OCI-LY3 (cell line): ENCODE measurements at regions not wholly inside any gene's neighbourhood (a gene's known extent, or its start where the extent isn't known, plus 50 kb on each side); places are given as distances from the start of the nearest gene placed in this dataset.

Experiments
- H2AFZ ChIP-seq: fragments of 200-600, 300-600 bp; shearing (Covaris generic); 2 replicates; pipeline ENCODE4 v1.6.0; 2014; ENCODE audit warnings: antibody characterized with exemption, low read depth, low read length
- H3K27ac ChIP-seq: fragments of 200-600, 300-600 bp; sonication (generic); 2 replicates; pipeline ENCODE4 v1.5.1; 2014; ENCODE audit warnings: mild to moderate bottlenecking, low read length, moderate library complexity, mixed read lengths
- H3K27me3 ChIP-seq: fragments of 200-600, 300-600 bp; sonication (generic); 2 replicates; pipeline ENCODE4 v1.6.1; 2014; ENCODE audit warnings: low read depth, low read length, mixed read lengths
- H3K36me3 ChIP-seq: fragments of 200-600, 300-600 bp; sonication (generic); replicated peaks from 2 replicates; pipeline ENCODE3; 2014; ENCODE audit warnings: low read depth, low read length, mixed read lengths
- H3K4me1 ChIP-seq: fragments of 300-600, 200-600 bp; sonication (generic); 2 replicates; pipeline ENCODE4 v1.6.1; 2014; ENCODE audit warnings: low read length, mixed read lengths
- H3K4me2 ChIP-seq: fragments of 200-600, 300-600 bp; sonication (generic); 2 replicates; pipeline ENCODE4 v1.6.1; 2014; ENCODE audit warnings: low read length, mixed read lengths
- H3K4me3 ChIP-seq: fragments of 300-600, 200-600 bp; sonication (generic); 2 replicates; pipeline ENCODE4 v1.5.1; 2014; ENCODE audit warnings: antibody characterized with exemption, mild to moderate bottlenecking, low read length, moderate library complexity
- H3K79me2 ChIP-seq: fragments of 300-600, 200-600 bp; shearing (Covaris generic); 2 replicates; pipeline ENCODE4 v1.6.1; 2014; ENCODE audit warnings: mild to moderate bottlenecking, low read length, mixed read lengths
- H3K9ac ChIP-seq: fragments of 300-600, 200-600 bp; shearing (Covaris generic); 2 replicates; pipeline ENCODE4 v1.6.0; 2014; ENCODE audit warnings: mild to moderate bottlenecking, low read length, moderate library complexity
- H3K9me3 ChIP-seq: fragments of 200-600, 300-600 bp; shearing (Covaris generic); 2 replicates; pipeline ENCODE4 v1.6.1; 2014; ENCODE audit warnings: low read length, mixed read lengths; ENCODE audit not compliant: insufficient read depth
- H4K20me1 ChIP-seq: fragments of 200-600, 300-600 bp; sonication (generic); 2 replicates; pipeline ENCODE4 v1.6.1; 2016; ENCODE audit warnings: low read length, mixed read lengths; ENCODE audit not compliant: insufficient read depth
- CTCF ChIP-seq: fragments of 200-600, 300-600 bp; sonication (generic); IDR thresholded peaks from 2 replicates; pipeline ENCODE4 v1.5.1; 2014; ENCODE audit warnings: antibody characterized with exemption, low read length, low read depth
- EZH2phosphoT487 ChIP-seq: fragments of 200-600 bp; shearing (Covaris generic); IDR thresholded peaks from 2 replicates; pipeline ENCODE4 v1.6.1; 2018; ENCODE audit warnings: antibody characterized with exemption, mixed run types, low read depth

GRCh38 chr12:115451151-115451779 lies 767.3 kb upstream of the TBX3 start:
- Histone ChIP-seq H3K9me3 (no peaks in the 10 kb centered on the region), H3K4me2 (no peak overlapping the region), H4K20me1 (no peaks in the 10 kb centered on the region), H3K36me3 (no peaks in the 10 kb centered on the region), H3K4me1 (no peaks in the 10 kb centered on the region), H3K4me3 (no peak overlapping the region), H3K27me3 (no peaks in the 10 kb centered on the region), H3K9ac (no peak overlapping the region), H2AFZ (no peak overlapping the region), H3K79me2 (no peaks in the 10 kb centered on the region), H3K27ac (no peak overlapping the region)
- no peak for TF ChIP-seq CTCF
- no peak for TF ChIP-seq EZH2phosphoT487

- H3K27ac ChIP-seq = no peak overlapping the region
- TF ChIP-seq EZH2phosphoT487 (no peak), CTCF (no peak)
- no peaks in the 10 kb centered on the region for H3K36me3 ChIP-seq
- H3K9me3 ChIP-seq = no peaks in the 10 kb centered on the region
- H2AFZ ChIP-seq = no peak overlapping the region
- H3K9ac ChIP-seq = no peak overlapping the region
- H3K4me2 ChIP-seq = no peak overlapping the region
- no peaks in the 10 kb centered on the region for H3K79me2 ChIP-seq
- H3K4me3 ChIP-seq = no peak overlapping the region
- H3K27me3 ChIP-seq = no peaks in the 10 kb centered on the region
- H4K20me1 ChIP-seq = no peaks in the 10 kb centered on the region
- no peaks in the 10 kb centered on the region for H3K4me1 ChIP-seq
Observed at GRCh38 chr12:115450710-115451109, 766.7 kb upstream of the TBX3 start.

- Histone ChIP-seq H4K20me1 (no peaks in the 10 kb centered on the region), H3K27ac (no peak overlapping the region), H3K9ac (no peak overlapping the region), H3K4me3 (no peak overlapping the region), H3K4me2 (no peak overlapping the region), H3K27me3 (no peaks in the 10 kb centered on the region), H2AFZ (no peak overlapping the region), H3K36me3 (no peaks in the 10 kb centered on the region), H3K79me2 (no peaks in the 10 kb centered on the region), H3K4me1 (no peaks in the 10 kb centered on the region), H3K9me3 (no peaks in the 10 kb centered on the region)
- no peak for TF ChIP-seq CTCF
- no peak for TF ChIP-seq EZH2phosphoT487
Observed at GRCh38 chr12:115450017-115450416, 766.0 kb upstream of the TBX3 start.

- no peaks in the 10 kb centered on the region for H3K79me2 ChIP-seq
Observed at GRCh38 chr12:115449526-115449925, 765.6 kb upstream of the TBX3 start.

More at GRCh38 chr12:115449526-115449925, 765.6 kb upstream of the TBX3 start:
- H2AFZ ChIP-seq = no peak overlapping the region
- no peak overlapping the region for H3K4me2 ChIP-seq
- H3K27me3 ChIP-seq = no peaks in the 10 kb centered on the region
- H3K27ac ChIP-seq = no peak overlapping the region
- no peak for TF ChIP-seq EZH2phosphoT487
- TF ChIP-seq CTCF = no peak
- no peaks in the 10 kb centered on the region for H3K36me3 ChIP-seq
- H3K4me1 ChIP-seq = no peaks in the 10 kb centered on the region
- H3K9me3 ChIP-seq = no peaks in the 10 kb centered on the region
- H3K4me3 ChIP-seq = no peak overlapping the region
- no peak overlapping the region for H3K9ac ChIP-seq
- no peaks in the 10 kb centered on the region for H4K20me1 ChIP-seq
